OCI-LY3 (cell line): ENCODE measurements at regions not wholly inside any gene's neighbourhood (a gene's known extent, or its start where the extent isn't known, plus 50 kb on each side); places are given as distances from the start of the nearest gene placed in this dataset.
"Not testable (repeated sequence)": the region's sequence is repeated elsewhere in the genome, so short reads cannot be mapped to it uniquely, and the experiment has no call there.

ENCODE experiments used
- CTCF ChIP-seq: fragments of 200-600, 300-600 bp; sonication (generic); IDR thresholded peaks from 2 replicates; pipeline ENCODE4 v1.5.1; 2014; ENCODE audit warnings: antibody characterized with exemption, low read length, low read depth
- EZH2phosphoT487 ChIP-seq: fragments of 200-600 bp; shearing (Covaris generic); IDR thresholded peaks from 2 replicates; pipeline ENCODE4 v1.6.1; 2018; ENCODE audit warnings: antibody characterized with exemption, mixed run types, low read depth

- TF ChIP-seq CTCF, EZH2phosphoT487: not testable (repeated sequence)
Observed at GRCh38 chr2:90295036-90295750, 1603.7 kb downstream of the RPIA start.
